ENCODE measurements at regions not wholly inside any gene's neighbourhood (a gene's known extent, or its start where the extent isn't known, plus 50 kb on each side); places are given as distances from the start of the nearest gene placed in this dataset.
"Not testable (repeated sequence)": the region's sequence is repeated elsewhere in the genome, so short reads cannot be mapped to it uniquely, and the experiment has no call there.

- CTCF ChIA-PET: no interaction called here
- POLR2A ChIA-PET: no interaction called here
Observed at GRCh38 chr4:34271479-34272355, 1972.6 kb downstream of the ARAP2 start.

GRCh38 chr4:34279011-34279410, 1965.3 kb downstream of the ARAP2 start:
- ChIA-PET POLR2A (no interaction called here), CTCF (no interaction called here)

GRCh38 chr4:34280131-34280530, 1964.2 kb downstream of the ARAP2 start:
- POLR2A ChIA-PET: no interaction called here
- CTCF ChIA-PET: no interaction called here

- POLR2A ChIA-PET: no interaction called here
- CTCF ChIA-PET: no interaction called here
Observed at GRCh38 chr4:34281826-34282225, 1962.5 kb downstream of the ARAP2 start.

GRCh38 chr4:34289489-34289888, 1954.8 kb downstream of the ARAP2 start:
- CTCF ChIA-PET: no interaction called here
- POLR2A ChIA-PET: no interaction called here

GRCh38 chr4:34289962-34290361, 1954.4 kb downstream of the ARAP2 start:
- ChIA-PET CTCF (no interaction called here), POLR2A (no interaction called here)

GRCh38 chr4:34293459-34293858, 1950.9 kb downstream of the ARAP2 start:
- ChIA-PET CTCF (no interaction called here), POLR2A (no interaction called here)

- POLR2A ChIA-PET: no interaction called here
- CTCF ChIA-PET: no interaction called here
Observed at GRCh38 chr4:34309383-34309906, 1934.9 kb downstream of the ARAP2 start.

- ChIA-PET CTCF (no interaction called here), POLR2A (no interaction called here)
Observed at GRCh38 chr4:34318773-34319172, 1925.5 kb downstream of the ARAP2 start.

GRCh38 chr4:34323549-34324320, 1920.6 kb downstream of the ARAP2 start:
- ChIA-PET CTCF (no interaction called here), POLR2A (no interaction called here)

- ChIA-PET CTCF (no interaction called here), POLR2A (no interaction called here)
Observed at GRCh38 chr4:34328939-34329338, 1915.4 kb downstream of the ARAP2 start.

GRCh38 chr4:34335156-34335555, 1909.2 kb downstream of the ARAP2 start:
- POLR2A ChIA-PET, CTCF ChIA-PET: not testable (repeated sequence)

GRCh38 chr4:34335556-34335955, 1908.8 kb downstream of the ARAP2 start:
- CTCF ChIA-PET, POLR2A ChIA-PET: not testable (repeated sequence)

GRCh38 chr4:34362654-34363053, 1881.7 kb downstream of the ARAP2 start:
- POLR2A ChIA-PET: no interaction called here
- CTCF ChIA-PET: no interaction called here

GRCh38 chr4:34363842-34364241, 1880.5 kb downstream of the ARAP2 start:
- POLR2A ChIA-PET: no interaction called here

GRCh38 chr4:34365946-34366345, 1878.4 kb downstream of the ARAP2 start:
- CTCF ChIA-PET: no interaction called here
- POLR2A ChIA-PET: no interaction called here

More at GRCh38 chr4:34363842-34364241, 1880.5 kb downstream of the ARAP2 start:
- CTCF ChIA-PET: no interaction called here

- ChIA-PET POLR2A (no interaction called here), CTCF (no interaction called here)
Observed at GRCh38 chr4:34371676-34372075, 1872.6 kb downstream of the ARAP2 start.

- POLR2A ChIA-PET: no interaction called here
- CTCF ChIA-PET: no interaction called here
Observed at GRCh38 chr4:34372815-34373214, 1871.5 kb downstream of the ARAP2 start.

GRCh38 chr4:34373456-34373855, 1870.9 kb downstream of the ARAP2 start:
- ChIA-PET CTCF (no interaction called here), POLR2A (no interaction called here)

GRCh38 chr4:34412233-34412632, 1832.1 kb downstream of the ARAP2 start:
- ChIA-PET CTCF (no interaction called here), POLR2A (no interaction called here)

GRCh38 chr4:34412911-34413310, 1831.4 kb downstream of the ARAP2 start:
- POLR2A ChIA-PET: no interaction called here
- CTCF ChIA-PET: no interaction called here

Data from activated CD8-positive, alpha-beta memory T cell treated with anti-CD3 and anti-CD28 coated beads for 36 hours (primary cell).